GM12872 (cell line): ENCODE measurements at regions not wholly inside any gene's neighbourhood (a gene's known extent, or its start where the extent isn't known, plus 50 kb on each side); places are given as distances from the start of the nearest gene placed in this dataset.

Experiments
- TF ChIP-seq, protein P1 (sequence below): IDR thresholded peaks from 3 replicates; pipeline ENCODE4 v1.5.1; 2011; ENCODE audit warnings: low read depth, mild to moderate bottlenecking, low read length, moderate library complexity; ENCODE audit not compliant: insufficient read depth

DNA sequence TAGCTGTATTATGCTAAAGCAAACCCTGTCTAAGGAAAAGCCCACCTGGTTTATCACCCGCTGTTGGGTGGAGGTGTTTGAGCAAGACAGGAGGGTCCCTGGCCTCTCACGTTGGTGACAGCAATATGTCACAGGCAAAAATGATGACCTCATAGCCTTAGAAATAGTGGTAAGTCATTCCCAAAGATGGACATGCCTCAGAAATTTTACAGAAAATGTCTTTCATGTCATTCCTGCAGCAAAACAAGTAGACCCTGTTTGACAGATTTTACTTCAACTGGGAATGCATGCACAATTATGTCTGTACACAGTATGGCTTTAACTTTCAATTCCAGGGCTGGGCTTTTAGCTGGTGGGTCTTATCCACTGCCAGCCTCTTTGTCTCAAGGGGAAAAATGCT lies 362.3 kb upstream of the C2CD4B start:
- TF ChIP-seq, protein P1, sequence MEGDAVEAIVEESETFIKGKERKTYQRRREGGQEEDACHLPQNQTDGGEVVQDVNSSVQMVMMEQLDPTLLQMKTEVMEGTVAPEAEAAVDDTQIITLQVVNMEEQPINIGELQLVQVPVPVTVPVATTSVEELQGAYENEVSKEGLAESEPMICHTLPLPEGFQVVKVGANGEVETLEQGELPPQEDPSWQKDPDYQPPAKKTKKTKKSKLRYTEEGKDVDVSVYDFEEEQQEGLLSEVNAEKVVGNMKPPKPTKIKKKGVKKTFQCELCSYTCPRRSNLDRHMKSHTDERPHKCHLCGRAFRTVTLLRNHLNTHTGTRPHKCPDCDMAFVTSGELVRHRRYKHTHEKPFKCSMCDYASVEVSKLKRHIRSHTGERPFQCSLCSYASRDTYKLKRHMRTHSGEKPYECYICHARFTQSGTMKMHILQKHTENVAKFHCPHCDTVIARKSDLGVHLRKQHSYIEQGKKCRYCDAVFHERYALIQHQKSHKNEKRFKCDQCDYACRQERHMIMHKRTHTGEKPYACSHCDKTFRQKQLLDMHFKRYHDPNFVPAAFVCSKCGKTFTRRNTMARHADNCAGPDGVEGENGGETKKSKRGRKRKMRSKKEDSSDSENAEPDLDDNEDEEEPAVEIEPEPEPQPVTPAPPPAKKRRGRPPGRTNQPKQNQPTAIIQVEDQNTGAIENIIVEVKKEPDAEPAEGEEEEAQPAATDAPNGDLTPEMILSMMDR: no peak

DNA sequence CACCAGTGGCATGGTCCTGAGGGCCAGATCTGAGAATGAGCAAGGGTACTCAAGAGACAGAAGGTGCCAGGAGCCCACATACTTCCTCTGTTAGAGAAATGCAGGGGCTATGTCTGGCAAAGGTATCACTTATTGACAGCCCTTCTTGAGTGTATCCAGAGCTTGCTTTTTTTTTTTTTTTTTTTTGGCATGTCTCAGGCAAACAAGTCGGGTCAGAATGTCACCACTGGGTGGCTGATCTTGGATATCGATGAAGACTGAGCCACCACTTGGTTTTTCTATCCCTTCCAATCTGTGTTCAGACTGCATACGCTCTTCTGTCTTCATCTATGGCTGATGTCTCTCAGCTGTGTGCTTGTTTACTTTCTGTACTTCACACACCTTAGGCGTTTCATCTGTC lies 363.4 kb upstream of the C2CD4B start:
- TF ChIP-seq, protein P1: no peak

DNA sequence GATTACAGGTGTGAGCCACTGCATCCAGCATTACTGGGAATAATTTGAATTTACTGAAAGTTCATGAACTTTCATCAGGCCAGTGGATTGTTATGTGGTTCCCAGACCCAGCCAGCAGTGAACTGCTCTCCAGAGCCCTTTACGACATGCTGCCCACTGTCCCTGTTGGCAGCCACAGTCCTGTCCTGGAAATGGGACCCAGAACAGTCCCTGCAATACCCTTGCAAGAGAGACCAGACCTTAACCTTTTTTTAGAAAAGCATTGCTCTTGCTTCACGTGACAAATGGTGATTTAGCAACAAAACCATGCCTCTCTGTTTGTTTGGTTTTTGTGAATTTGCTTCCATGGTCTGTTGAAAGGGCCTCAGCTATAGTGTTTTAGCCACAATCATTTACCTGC lies 367.3 kb upstream of the C2CD4B start:
- TF ChIP-seq, protein P1: no peak

DNA sequence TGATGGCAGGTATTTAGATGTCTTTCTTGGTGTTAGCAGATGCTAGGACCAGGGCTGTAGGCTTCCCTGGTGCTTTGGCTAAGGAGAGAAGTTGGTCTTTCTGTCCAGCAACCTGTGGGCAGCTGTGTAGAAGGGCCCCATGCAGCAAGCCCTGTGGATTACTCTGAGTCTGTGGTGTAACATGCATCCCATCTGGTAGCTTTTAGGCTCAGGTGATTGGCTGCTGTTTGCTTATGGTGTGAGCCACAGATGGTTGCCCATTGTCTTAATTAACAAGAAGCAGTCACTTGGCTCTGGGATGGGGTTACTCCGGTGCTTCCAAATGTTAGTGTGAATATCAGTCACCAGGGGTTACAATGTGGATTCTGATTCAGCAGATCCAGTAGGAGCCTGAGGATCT lies 368.6 kb upstream of the C2CD4B start:
- TF ChIP-seq, protein P1: no peak

DNA sequence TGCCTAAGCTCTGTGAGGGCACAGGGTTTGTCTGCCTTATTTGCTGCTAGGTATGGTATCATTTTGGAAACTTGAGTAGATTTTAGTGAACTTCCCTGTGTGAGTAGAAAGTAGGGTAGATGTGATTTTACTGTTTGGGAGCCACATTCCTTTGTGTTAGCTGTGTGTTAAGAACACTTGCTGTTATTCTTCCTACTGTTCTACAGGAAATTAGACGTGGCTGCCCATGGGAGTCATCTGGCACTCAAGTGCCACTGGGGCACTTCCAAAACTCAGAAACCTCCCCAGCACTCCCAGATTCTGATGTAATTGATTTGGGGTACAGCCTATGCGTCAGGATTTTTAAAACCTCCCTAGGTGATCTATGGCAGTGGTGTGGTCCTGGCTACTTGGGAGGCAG lies 369.9 kb upstream of the C2CD4B start:
- TF ChIP-seq, protein P1: no peak

DNA sequence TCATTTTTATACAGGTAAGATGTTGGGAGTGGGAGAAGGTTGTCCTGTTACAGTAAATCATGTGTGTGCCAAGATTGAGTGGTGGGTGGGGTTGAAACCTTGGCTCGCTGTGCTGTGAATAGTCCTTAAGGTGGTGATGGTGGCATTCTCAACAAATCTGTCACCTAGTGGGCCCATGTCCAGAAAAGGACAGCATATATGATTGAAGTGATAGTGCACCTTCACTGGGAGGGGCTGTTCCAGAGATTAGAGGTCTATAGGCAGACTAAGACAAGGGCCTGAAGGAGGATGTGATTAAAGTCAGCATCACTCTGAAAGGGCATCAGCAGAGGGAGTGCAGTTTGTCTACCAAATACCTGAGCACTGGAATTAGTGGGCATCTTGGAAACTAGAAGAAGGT lies 374.2 kb upstream of the C2CD4B start:
- TF ChIP-seq, protein P1: no peak

DNA sequence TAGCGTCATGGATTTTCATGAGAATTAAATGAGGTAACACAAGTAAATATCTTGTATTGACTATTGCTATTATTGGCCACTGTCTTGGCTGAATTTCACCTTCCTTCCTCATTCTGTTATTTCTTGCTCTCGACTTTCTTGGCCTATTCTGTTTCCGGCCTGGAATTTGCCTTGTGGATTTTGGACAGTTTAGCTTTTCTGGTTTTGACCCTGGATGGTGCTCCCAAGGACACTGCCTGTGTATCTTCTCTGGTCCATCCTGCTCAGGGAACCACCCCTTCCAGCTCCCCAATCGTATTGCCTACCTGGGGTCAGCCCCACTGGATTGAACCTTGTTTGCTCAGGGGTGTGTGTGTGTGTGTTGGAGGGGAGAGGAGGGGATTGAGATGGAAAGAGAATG lies 376.2 kb upstream of the C2CD4B start:
- TF ChIP-seq, protein P1: no peak

DNA sequence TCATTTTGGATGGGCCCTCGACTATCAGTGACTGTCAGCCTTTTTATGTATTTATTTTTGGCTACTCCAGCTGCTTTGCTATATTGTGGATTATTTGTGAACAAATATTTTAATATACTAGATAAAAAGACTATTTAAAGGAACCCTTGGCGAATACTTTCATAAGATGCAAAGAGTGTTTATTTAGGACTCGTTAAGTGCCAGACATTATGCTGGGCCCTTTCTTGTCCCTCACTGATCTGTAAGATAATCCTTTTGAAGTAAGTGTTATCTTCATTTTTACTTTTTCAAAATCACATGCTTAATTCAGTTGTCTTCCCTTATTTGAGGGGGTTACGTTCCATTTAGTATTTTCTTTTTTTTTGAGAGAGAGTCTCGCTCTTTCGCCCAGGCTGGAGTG lies 376.8 kb upstream of the C2CD4B start:
- TF ChIP-seq, protein P1: no peak
